ENCODE measurements at regions not wholly inside any gene's neighbourhood (a gene's known extent, or its start where the extent isn't known, plus 50 kb on each side); places are given as distances from the start of the nearest gene placed in this dataset.

DNA sequence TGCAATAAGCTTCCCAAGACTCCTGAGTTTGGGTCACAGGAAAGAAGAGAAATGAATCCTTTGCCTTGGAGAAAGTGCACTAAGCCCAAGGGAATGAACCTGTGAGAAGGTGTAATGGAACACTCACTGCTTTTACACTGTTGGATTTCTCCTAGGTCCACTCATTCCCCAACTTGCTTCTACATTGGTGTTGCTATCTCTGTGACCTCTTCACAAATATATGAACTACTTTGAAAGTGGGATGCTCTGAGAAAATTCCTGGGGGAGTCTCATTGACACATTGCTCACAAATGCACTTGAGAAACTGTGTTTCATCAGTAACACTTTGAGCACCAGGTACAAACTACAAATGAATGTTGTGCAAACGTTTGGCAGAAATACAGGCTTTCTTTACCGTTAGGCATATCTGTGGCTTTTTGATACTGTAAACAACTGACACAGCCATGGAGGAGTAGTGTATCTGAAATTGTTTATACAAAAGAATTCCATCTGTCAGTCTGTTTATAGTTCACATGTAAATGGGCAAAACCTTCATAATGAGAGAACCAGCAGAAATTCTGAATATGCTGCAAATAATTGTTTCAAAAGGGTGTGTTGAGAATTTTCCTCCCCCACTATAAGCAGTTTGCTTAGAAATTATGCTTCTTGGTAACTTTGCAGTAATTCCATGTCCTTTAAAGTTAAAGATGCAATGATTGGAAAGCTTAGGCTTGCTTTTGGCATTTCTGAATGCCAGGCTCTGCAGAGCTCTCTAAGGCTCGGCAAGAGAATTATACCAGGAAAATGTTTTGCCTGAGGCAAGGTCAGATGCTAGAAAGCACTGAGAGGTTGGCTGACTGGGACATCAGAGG lies 348.5 kb upstream of the DDHD1 start:
- DNase-seq, result no peak

DNA sequence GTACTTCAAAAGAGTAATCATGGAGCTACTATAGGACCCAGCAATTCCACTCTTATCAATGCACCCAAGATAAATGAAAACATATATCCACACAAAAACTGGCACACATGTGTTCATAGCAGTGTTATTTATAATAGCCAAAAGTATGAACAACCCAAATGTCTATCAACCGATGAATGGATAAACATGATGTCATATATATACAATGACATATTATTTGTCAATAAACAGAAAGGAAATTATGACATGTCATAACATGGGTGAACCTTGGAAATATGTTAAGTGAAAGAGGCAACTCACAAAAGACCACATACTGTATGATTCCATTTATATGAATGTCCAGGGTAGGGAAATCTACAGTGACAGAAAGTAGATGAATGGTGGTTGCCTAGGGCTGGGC lies 347.1 kb upstream of the DDHD1 start:
- no peak for DNase-seq

- no peak for DNase-seq
Observed at GRCh38 chr14:53496668-53497067, 343.5 kb upstream of the DDHD1 start.

DNA sequence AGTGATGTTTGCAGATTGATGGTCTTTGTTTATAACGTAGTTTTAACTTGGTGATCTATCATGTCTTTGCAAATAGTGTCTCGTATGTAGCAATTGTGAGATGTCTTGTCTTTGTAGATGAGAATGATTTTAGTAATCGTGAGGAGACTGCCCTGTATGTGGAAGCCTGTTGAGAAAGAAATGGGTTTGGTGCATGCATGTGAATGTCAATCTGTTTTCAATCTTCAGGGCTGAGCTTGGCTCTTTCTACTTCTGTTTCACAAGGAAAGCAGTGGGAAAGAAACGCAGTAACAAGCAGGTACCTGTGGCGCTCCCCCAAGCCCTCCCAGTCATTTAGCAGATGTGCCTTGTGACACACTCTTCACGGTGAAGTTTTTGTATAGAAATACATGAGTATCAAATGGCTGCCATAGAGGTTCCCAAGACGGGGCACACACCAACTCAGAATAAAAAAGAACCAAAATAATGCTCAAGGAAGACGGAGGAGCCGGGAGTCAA lies 342.8 kb upstream of the DDHD1 start:
- no peak for DNase-seq

- no peak for DNase-seq
Observed at GRCh38 chr14:53494587-53494986, 341.5 kb upstream of the DDHD1 start.

DNA sequence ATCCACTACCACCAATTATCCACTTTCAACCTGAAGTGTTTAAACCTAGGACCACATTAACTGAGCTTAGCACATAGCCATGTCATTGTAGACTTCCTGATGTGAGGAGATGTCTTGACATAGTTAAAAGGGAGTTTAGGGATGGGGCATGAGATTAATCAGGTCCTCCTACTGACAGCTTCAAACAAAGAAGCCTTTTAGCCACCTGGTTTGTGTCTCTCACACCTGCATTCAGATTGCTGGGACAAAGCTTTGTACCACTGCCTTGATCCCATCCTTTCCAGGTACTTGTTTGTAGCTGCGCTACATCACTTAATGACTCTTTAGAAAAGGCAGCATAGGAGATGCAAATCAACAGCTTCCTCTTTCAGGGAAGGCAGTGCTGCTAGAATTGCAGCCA lies 340.7 kb upstream of the DDHD1 start:
- DNase-seq, result no peak

DNA sequence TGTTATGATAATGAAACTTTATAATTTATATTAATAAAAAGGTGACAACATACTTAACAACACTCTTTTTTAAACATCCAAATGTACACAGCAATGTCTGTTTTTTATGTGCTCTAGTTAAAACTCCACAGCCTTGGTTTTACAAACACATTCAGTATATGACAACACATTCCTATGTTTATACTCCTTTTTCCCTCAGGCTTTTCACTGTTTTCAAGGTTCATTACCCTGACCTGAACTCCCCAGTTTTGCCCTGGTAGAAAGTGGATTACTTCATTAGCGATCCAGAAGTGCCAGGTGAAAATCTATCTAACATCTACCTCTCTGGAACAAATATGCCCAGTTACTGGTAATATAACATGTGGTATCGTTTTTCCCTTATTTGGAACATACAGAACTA lies 340.2 kb upstream of the DDHD1 start:
- DNase-seq, result no peak

DNA sequence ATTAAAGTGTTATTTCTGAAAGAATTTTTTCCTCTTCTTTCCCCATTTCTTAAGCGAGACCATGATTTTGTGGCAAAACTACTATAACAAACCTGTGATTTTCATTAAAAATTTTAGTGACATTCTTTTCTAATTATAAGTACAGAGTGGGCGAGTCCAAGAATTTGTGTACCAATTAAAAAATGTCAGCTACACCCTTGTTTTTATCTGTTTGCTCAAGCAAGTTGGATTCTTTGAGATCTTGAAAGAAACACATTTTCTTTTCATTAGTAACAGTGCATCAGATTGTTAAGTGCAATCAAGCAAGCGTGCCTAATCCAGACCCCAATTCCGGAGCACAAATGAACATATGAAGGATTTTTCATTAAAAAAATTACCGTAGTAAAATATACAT lies 338.8 kb upstream of the DDHD1 start:
- no peak for DNase-seq

DNA sequence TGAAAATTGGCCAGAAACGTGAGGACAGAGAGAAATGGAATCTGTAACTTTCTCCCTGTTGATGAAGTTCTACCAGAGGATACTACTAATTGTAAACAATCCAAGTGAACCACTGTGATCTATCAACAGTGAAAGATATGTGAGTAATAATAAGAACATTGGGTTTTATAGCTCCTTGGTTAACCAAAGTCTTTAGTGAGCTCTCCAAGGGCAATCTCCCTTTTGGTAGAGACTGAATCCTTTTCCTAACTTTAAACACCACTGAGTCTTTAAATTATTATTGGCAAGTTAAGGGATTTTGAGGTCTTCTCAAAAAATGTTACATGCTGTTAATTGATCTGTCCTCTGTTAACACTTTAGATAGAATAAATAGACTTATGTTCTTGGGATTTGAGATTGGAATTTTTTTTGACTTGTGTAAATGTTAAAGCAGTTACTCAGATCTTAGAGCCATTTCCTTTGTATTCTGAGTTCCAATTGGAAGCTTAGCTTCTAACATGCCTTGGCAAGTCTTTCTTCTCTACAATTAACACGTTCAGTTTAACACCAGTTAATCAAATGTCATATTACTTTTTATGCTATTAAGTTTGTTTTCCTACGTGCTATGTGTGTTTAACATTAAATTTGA lies 338.2 kb upstream of the DDHD1 start:
- DNase-seq, result no peak

DNA sequence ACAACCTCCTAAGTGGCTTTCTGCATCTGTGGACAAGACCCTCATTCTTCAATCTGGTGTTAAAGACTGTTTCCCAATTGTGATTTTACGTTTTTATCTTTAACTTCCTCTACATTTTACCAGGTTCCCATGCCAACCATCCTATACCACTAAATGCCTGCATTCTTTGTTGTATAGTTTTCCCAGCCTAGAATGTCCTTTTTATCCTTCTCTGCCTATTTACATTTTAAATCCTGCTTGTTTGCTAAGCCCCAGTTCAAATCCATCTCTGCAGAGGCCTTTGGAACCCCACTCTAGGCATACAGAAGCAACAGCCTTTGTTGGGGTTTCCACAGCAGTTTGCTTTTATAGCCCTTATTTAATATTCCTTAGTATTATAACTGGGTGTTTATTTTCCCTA lies 325.1 kb upstream of the DDHD1 start:
- no peak for DNase-seq

GRCh38 chr14:53473480-53473879 lies 320.4 kb upstream of the DDHD1 start:
- DNase-seq, result no peak

DNA sequence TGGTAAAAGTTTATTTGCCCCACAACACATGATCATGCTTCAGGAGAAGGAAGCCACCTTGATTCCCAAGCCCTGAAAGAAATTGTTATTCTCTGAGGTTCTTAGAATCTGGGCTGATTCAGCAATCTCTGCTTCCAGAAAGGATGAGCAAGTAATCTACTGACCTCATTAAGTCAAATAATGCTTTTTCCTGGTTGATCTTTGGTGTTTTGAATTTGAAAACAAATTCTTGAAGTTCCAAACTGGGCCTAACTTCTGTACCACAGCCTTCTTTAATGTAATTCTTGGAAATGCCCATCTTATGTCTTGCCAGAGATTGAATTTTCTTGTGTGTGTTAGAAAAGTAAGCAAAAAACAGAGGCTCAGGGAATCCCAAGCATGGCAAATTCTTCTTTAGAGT lies 319.2 kb upstream of the DDHD1 start:
- no peak for DNase-seq

GRCh38 chr14:53470351-53471043 lies 317.4 kb upstream of the DDHD1 start:
- DNase-seq, result no peak

DNA sequence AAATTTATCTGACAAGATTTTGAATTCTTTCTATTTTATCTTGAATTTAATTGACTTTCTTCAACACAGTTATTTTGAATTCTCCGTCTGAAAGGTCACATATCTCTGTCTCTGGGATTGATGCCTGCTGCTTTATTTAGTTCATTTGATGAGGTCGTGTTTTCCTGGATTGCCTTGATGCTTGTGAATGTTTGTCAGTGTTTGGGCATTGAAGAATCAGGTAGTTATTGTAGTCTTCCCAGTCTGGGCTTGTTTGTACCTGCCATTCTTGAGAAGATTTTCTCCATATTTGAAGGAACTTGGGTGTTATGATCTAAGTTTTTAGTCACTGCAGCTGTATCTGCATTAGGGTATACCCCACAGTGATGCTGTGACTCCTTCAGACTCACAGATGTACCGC lies 315.8 kb upstream of the DDHD1 start:
- DNase-seq, result no peak

- DNase-seq, result no peak
Observed at GRCh38 chr14:53464376-53464775, 311.3 kb upstream of the DDHD1 start.

DNA sequence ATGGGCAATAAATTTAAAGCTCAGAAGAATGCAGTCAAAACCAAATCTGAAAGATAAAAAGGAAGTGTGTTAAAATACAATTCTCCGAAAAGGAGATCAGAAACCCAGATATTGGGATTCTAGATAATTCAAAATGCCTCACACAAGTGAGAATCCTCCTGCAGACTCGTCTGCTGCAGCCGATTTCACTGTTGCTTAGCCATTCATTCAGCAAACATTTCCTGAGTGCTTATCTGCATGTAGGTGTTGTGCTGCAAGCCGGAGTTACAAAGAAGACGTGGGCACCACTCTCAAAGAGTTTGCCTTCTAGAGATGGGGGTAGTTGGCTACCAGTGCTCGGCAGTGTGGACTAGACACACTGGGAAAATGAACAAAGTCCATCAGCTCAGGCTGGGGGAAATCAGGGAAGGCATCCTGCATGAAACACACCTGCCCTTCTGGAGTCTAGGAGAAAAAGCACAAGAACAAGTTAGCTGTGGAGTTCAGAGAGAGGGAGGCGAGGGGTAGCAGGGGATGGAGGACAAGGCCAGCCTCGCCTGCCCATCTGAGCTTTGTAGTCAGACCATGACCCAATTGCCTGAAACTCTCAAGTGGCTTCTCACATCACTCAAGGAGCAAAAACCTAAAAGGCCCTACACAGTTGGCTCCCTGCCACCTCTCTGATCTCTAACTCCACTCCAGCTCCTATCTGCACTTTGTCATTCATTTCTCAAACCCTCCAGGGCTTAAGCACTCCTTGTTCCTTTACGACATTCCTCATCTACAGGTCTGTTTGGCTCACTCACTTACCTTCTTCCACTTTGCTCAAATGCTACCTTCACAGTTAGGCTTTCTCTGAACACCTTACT lies 310.0 kb upstream of the DDHD1 start:
- DNase-seq, result no peak

DNA sequence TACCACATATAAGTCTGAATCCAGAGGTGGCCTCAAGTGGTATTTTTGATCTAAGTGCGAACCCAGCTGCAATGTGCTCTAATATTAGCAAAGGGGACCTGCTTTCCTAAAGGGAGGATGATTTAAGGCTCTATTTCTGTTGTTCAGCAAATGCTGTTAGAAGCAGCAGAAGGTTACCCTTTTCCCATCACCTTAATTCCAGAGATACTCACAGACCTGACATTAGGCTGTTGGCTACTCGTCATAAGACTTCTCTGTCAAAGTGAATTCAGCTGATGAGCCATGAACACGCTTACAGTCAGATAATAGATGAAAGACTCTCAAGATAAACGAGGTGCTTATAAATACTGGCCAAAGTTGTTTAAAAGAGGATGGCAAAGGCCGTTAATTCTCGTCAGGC lies 308.7 kb upstream of the DDHD1 start:
- no peak for DNase-seq

GRCh38 chr14:53460544-53460943 lies 307.4 kb upstream of the DDHD1 start:
- no peak for DNase-seq

DNA sequence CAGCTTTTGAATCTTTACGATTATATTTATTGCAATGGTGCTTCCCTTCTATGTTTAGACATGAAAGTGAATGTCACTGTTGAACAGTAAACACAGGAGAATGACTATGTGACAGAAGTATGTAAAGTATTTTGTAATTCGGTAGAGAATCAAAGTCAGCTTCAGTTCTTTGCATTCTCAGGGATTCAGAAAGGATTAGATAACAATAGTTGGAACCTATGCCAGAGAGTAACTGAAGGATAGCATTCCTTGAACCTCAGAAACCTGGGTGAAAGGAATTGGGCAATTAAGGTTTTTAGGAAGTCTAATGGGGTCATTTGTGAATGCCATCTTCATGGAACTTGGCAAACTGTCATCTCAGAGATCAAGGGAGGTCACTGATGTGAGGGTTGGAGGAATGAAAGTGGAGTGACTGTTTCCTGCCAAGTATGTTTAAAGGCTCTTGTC lies 305.3 kb upstream of the DDHD1 start:
- DNase-seq, result no peak

GRCh38 chr14:53456931-53457330 lies 303.8 kb upstream of the DDHD1 start:
- DNase-seq, result no peak

GRCh38 chr14:53452005-53452673 lies 299.0 kb upstream of the DDHD1 start:
- DNase-seq, result no peak

DNA sequence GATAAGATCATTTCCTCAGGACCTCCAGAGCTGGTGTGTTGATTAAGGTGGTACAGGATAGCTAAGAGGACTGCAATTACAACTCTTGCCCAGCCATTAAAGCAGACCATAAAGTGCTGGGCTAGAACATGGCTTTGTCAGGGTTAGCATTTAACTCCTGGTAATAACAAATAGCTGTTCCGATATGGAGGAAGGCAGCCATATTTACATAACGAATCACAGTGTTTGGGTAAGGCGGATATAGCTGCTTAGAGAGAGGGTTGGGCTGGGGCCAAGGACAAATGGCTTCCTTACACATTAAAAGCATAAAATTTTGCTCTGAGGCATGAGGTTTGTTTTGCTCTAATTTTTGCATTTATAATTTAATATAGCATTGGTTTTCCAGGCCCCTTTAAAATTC lies 297.7 kb upstream of the DDHD1 start:
- DNase-seq, result no peak
